Omental fat pad (tissue), 3 donors: ENCODE measurements at regions not wholly inside any gene's neighbourhood (a gene's known extent, or its start where the extent isn't known, plus 50 kb on each side); places are given as distances from the start of the nearest gene placed in this dataset.

Experiments used
- ATAC-seq: fragments of 150-250 bp; one replicate; pipeline ENCODE4 v1.9.1; 2016; ENCODE audit warnings: mild to moderate bottlenecking, moderate library complexity; ENCODE audit not compliant: low FRiP score
- DNase-seq: peaks from one replicate; pipeline ENCODE4 v3.0.0-alpha.2; 2019; ENCODE audit warnings: low spot score
- TF ChIP-seq, protein P1 (sequence below), 3 donors: fragments of 450-650 bp; IDR thresholded peaks; one replicate each; pipeline ENCODE4 v1.5.1; 2016 to 2017; ENCODE audit warnings: antibody characterized with exemption in 3 of 3, mild to moderate bottlenecking in 3 of 3, moderate library complexity in 2 of 3

DNA sequence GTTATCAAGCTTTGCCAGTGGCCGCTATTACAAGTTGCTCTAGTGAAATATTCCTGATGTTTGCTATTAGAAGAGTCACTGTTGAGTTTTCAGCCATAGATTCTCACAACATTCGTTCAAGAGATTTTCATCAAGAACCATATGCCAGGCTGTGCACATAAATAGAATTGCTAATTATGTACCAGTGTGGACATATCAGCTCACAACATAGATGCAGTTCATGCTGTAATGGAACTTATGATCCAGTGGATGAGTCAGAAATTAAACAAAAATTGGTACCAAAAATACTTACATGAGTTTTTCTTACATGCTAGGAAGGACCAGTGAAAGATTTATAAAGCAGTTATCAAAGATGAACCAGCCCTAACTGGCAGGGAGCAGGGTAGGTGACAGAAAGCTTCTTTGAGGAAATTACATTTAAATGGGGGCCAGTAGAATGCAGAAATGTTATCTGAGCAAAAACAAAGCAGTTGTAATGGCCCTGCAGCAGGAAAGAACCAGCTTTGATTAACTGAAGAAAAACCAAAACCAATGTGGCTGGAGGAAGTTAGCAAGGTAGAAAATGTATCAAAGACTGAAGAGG, 404.2 kb downstream of the DNAH5 start:
- no peak for DNase-seq
- no peak for ATAC-seq
- TF ChIP-seq, protein P1, sequence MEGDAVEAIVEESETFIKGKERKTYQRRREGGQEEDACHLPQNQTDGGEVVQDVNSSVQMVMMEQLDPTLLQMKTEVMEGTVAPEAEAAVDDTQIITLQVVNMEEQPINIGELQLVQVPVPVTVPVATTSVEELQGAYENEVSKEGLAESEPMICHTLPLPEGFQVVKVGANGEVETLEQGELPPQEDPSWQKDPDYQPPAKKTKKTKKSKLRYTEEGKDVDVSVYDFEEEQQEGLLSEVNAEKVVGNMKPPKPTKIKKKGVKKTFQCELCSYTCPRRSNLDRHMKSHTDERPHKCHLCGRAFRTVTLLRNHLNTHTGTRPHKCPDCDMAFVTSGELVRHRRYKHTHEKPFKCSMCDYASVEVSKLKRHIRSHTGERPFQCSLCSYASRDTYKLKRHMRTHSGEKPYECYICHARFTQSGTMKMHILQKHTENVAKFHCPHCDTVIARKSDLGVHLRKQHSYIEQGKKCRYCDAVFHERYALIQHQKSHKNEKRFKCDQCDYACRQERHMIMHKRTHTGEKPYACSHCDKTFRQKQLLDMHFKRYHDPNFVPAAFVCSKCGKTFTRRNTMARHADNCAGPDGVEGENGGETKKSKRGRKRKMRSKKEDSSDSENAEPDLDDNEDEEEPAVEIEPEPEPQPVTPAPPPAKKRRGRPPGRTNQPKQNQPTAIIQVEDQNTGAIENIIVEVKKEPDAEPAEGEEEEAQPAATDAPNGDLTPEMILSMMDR (IDR thresholded peaks at IDR 0.05), result no peak

DNA sequence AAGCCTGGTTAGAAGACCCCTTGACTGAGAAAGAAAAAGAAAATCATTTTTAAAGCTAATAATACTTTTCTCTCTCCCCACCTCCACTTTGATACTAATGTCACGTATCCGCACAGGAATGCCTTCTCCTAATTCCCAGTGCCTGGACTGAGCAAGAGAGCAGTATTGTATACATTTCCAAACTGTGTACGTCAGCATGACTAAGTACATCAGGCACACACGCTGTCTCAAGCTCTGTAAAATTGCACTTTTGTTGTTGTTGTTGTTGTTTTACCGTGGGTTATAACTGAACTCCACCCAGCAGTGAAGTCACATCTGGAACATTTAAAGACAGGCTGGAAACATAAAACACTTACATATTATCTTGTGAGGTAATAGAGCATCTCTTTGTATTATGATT, 407.6 kb downstream of the DNAH5 start:
- ATAC-seq (no peak), DNase-seq (no peak)
- TF ChIP-seq, protein P1 (IDR thresholded peaks at IDR 0.05), result no peak

DNA sequence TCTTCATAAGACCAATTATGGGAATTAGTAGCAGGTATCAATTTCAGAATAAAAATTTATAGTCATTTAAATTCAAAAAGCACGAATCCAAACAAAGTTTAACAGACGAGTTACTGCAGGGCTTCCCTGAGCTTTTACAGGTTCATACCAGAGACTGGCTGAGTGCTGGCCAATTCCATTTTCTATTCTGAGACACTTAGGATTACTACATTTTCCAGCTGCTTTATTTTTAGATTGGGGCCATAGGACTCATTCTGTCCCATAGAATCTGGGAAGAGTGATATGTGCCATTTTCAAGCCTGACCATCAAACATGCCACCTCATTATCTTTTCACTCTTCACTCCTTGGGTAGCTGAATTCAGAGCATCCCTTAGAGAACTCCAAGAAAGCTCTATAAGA, 410.7 kb downstream of the DNAH5 start:
- ATAC-seq (no peak), DNase-seq (no peak)
- TF ChIP-seq, protein P1 (IDR thresholded peaks at IDR 0.05), result no peak

DNA sequence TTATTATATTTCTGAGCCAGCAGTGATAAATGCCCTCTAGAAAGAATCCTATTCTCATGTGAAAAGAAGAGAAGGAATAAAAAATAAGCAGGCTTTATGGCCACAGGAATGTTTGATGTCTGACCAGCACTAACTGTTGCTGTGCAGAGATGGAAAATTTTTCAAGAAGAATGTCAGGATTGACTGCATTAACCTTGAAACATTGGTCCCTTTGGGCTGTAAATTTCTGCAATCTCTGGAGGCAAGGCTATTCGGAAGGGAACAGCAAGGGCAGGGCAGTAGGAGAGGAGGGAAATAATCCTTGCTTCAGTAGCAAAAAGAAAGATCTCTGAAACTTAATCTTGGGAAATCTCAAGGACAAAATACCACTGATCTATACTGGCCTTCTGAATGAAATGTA, 415.2 kb downstream of the DNAH5 start:
- DNase-seq (no peak), ATAC-seq (no peak)
- TF ChIP-seq, protein P1 (IDR thresholded peaks at IDR 0.05), result no peak

DNA sequence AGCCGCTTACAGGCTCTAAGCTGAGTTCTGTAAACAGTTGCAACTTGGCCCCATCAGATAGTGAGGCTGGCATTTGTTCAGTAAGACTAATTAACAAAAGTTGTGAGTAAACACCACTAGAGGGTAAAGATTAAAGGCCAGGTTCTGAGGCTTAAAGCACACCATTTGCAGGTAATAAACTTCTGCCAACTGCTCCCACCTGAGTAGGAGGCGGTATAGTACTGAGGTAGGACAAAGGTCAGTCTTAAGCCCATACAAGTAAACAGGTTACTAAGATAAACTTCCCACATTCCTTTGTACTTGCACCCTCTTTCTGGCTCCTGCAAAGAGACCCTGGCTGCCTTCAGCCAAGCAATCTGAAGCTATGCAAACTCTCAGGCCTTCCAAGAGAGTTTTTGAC, 419.6 kb downstream of the DNAH5 start:
- ATAC-seq (no peak), DNase-seq (no peak)
- TF ChIP-seq, protein P1 (IDR thresholded peaks at IDR 0.05), result no peak

DNA sequence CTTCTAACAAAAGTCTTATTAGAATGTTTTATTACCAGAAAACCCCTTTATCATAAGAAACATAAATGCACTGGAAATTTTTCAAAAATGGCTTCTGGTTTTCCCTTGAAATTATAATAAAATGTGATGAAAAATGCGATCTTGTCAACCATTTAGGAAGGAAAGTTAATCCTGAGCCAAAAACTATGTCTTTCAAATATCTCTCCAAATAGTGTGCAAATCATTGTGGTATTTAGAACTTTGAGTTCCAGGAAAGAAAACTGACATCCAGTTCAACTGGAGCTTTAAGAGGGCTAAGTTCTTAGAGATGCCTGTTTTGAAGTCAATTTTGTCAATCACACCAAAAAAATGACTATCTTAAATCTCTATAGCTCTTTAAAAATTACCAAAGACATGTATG, 425.4 kb downstream of the DNAH5 start:
- TF ChIP-seq, protein P1 (IDR thresholded peaks at IDR 0.05), result no peak
- no peak for ATAC-seq
- no peak for DNase-seq

DNA sequence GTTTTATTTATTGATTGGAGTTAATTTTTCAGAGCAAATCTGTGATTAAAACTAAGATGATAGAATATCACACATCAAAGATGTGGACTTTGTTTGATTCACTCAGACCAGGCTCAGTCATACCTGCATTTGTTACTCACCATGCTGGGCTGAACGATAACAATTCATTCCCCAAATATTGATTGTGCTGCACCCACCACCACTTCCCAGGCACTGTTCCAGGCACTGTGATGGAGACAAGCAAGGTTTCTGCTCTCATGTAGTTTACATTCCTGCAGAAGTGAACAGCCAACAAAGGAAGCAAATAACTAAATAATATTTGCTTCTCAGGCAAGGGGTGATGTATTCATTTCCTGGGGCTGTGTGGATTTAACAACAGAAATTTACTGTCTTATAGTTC, 428.3 kb downstream of the DNAH5 start:
- TF ChIP-seq, protein P1 (IDR thresholded peaks at IDR 0.05), result no peak
- no peak for ATAC-seq
- DNase-seq, result no peak
